Colonic mucosa (tissue), 4 donors: ENCODE measurements at regions not wholly inside any gene's neighbourhood (a gene's known extent, or its start where the extent isn't known, plus 50 kb on each side); places are given as distances from the start of the nearest gene placed in this dataset.

Experiments
- DNase-seq: peaks from one replicate; pipeline ENCODE4 v3.0.0-alpha.2; 2020
- H3K27ac ChIP-seq: fragments of 200-600 bp; one replicate; pipeline ENCODE4 v1.8.0; 2021
- H3K27me3 ChIP-seq: fragments of 200-600 bp; one replicate; pipeline ENCODE4 v1.8.0; 2021
- H3K36me3 ChIP-seq: fragments of 200-600 bp; one replicate; pipeline ENCODE4 v1.8.0; 2021
- H3K4me1 ChIP-seq: fragments of 200-600 bp; one replicate; pipeline ENCODE4 v1.8.0; 2021; ENCODE audit warnings: mild to moderate bottlenecking
- H3K4me3 ChIP-seq: fragments of 200-600 bp; one replicate; pipeline ENCODE4 v1.8.0; 2021
- H3K9ac ChIP-seq, 2 donors: one replicate each; pipeline ENCODE4 v1.7.0; 2013; ENCODE audit warnings: control low read depth in 2 of 2, low read depth in 2 of 2, low read length in 2 of 2
- H3K9me3 ChIP-seq: fragments of 200-600 bp; one replicate; pipeline ENCODE4 v1.8.0; 2021
- CTCF ChIP-seq: fragments of 200-600 bp; IDR thresholded peaks from one replicate; pipeline ENCODE4 v1.8.0; 2022; ENCODE audit warnings: antibody characterized with exemption, mild to moderate bottlenecking
- intact Hi-C: fragments of 100-400 bp; cut with DNase I; formaldehyde crosslinking; loops from one replicate; pipeline ENCODE4 v1.14.1; 2022
- donor health status: healthy.
- donor health status: DM: no; HTN: no; CAD: no.
- donor health status: DM: no; HTN: no; CAD: no.

- TF ChIP-seq CTCF: no peak
- no peak overlapping the region for H3K27ac ChIP-seq
- no peak for DNase-seq
- no peaks in the 10 kb centered on the region for H3K9me3 ChIP-seq
- intact Hi-C loops: no loop called here
- H3K4me1 ChIP-seq: no peaks in the 10 kb centered on the region
- no peaks in the 10 kb centered on the region for H3K27me3 ChIP-seq
- H3K9ac ChIP-seq: no peak overlapping the region
- no peaks in the 10 kb centered on the region for H3K36me3 ChIP-seq
- H3K4me3 ChIP-seq: no peak overlapping the region
Measured at GRCh38 chr7:156131881-156132280, 319.6 kb upstream of the SHH start.

- Histone ChIP-seq H3K36me3 (no peaks in the 10 kb centered on the region), H3K27me3 (no peaks in the 10 kb centered on the region), H3K4me1 (no peaks in the 10 kb centered on the region), H3K27ac (no peak overlapping the region), H3K9me3 (no peaks in the 10 kb centered on the region), H3K4me3 (no peak overlapping the region), H3K9ac (no peak overlapping the region)
- intact Hi-C loops: no loop called here
- no peak for TF ChIP-seq CTCF
- DNase-seq: no peak
Measured at GRCh38 chr7:156129522-156129921, 317.3 kb upstream of the SHH start.

- Histone ChIP-seq H3K36me3 (no peaks in the 10 kb centered on the region), H3K9ac (no peak overlapping the region), H3K4me1 (no peaks in the 10 kb centered on the region), H3K27ac (no peak overlapping the region), H3K4me3 (no peak overlapping the region), H3K27me3 (no peaks in the 10 kb centered on the region), H3K9me3 (no peaks in the 10 kb centered on the region)
- TF ChIP-seq CTCF: no peak
- no peak for DNase-seq
- intact Hi-C loops: no loop called here
Measured at GRCh38 chr7:156128496-156128895, 316.2 kb upstream of the SHH start.

GRCh38 chr7:156127166-156128134, 315.2 kb upstream of the SHH start:
- no peak for DNase-seq
- no peaks in the 10 kb centered on the region for H3K4me1 ChIP-seq
- no peaks in the 10 kb centered on the region for H3K27me3 ChIP-seq
- intact Hi-C loops: no loop called here
- H3K36me3 ChIP-seq: no peaks in the 10 kb centered on the region
- no peak overlapping the region for H3K9ac ChIP-seq
- no peak overlapping the region for H3K27ac ChIP-seq
- no peak for TF ChIP-seq CTCF
- H3K9me3 ChIP-seq: no peaks in the 10 kb centered on the region
- no peak overlapping the region for H3K4me3 ChIP-seq

GRCh38 chr7:156125841-156126730, 313.8 kb upstream of the SHH start:
- H3K4me3 ChIP-seq: no peak overlapping the region
- no peak overlapping the region for H3K9ac ChIP-seq
- no peaks in the 10 kb centered on the region for H3K4me1 ChIP-seq
- no peaks in the 10 kb centered on the region for H3K9me3 ChIP-seq
- H3K27me3 ChIP-seq: no peaks in the 10 kb centered on the region
- H3K36me3 ChIP-seq: no peaks in the 10 kb centered on the region
- DNase-seq: no peak
- no peak for TF ChIP-seq CTCF
- intact Hi-C loops: no loop called here
- H3K27ac ChIP-seq: no peak overlapping the region
